ENCODE measurements at regions not wholly inside any gene's neighbourhood (a gene's known extent, or its start where the extent isn't known, plus 50 kb on each side); places are given as distances from the start of the nearest gene placed in this dataset.

DNA sequence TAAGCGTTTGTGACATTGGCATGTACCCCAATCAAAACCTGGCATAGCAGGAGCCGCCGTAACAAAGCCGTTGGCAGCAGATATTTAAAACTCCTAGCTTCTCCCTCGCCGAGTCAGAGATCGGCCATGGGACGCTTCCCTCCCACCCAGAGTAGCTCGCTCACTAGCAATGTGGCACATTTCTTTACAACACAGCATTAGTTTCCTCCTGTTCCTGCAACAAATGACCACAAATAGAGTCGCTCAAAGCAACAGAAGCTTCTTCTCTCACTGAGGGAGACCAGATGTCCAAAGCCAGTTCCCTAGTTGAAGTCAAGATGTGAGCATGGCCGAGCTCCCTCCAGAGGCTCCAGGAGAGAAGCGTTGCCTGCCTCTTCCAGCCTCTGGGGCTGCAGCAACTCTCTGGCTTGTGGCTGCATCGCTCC is 106.7 kb downstream of the RBFOX3 start:
- no peak for TF ChIP-seq POLR2A (IDR thresholded peaks at IDR 0.05)
- TF ChIP-seq, protein P1, sequence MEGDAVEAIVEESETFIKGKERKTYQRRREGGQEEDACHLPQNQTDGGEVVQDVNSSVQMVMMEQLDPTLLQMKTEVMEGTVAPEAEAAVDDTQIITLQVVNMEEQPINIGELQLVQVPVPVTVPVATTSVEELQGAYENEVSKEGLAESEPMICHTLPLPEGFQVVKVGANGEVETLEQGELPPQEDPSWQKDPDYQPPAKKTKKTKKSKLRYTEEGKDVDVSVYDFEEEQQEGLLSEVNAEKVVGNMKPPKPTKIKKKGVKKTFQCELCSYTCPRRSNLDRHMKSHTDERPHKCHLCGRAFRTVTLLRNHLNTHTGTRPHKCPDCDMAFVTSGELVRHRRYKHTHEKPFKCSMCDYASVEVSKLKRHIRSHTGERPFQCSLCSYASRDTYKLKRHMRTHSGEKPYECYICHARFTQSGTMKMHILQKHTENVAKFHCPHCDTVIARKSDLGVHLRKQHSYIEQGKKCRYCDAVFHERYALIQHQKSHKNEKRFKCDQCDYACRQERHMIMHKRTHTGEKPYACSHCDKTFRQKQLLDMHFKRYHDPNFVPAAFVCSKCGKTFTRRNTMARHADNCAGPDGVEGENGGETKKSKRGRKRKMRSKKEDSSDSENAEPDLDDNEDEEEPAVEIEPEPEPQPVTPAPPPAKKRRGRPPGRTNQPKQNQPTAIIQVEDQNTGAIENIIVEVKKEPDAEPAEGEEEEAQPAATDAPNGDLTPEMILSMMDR (IDR thresholded peaks at IDR 0.05) = no peak
